C4-2B (cell line): ENCODE measurements at regions not wholly inside any gene's neighbourhood (a gene's known extent, or its start where the extent isn't known, plus 50 kb on each side); places are given as distances from the start of the nearest gene placed in this dataset.

Experiments
- ZFX ChIP-seq: fragments of 450-650 bp; IDR thresholded peaks from 2 replicates; pipeline ENCODE4 v1.6.1; 2017
- TF ChIP-seq, protein P1 (sequence below): fragments of 450-650 bp; conservative IDR thresholded peaks from 2 replicates; pipeline ENCODE4 v1.5.1; 2017; ENCODE audit warnings: mild to moderate bottlenecking

GRCh38 chr12:19896534-19896933 is 457.2 kb downstream of the AEBP2 start:
- TF ChIP-seq, protein P1, sequence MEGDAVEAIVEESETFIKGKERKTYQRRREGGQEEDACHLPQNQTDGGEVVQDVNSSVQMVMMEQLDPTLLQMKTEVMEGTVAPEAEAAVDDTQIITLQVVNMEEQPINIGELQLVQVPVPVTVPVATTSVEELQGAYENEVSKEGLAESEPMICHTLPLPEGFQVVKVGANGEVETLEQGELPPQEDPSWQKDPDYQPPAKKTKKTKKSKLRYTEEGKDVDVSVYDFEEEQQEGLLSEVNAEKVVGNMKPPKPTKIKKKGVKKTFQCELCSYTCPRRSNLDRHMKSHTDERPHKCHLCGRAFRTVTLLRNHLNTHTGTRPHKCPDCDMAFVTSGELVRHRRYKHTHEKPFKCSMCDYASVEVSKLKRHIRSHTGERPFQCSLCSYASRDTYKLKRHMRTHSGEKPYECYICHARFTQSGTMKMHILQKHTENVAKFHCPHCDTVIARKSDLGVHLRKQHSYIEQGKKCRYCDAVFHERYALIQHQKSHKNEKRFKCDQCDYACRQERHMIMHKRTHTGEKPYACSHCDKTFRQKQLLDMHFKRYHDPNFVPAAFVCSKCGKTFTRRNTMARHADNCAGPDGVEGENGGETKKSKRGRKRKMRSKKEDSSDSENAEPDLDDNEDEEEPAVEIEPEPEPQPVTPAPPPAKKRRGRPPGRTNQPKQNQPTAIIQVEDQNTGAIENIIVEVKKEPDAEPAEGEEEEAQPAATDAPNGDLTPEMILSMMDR: no peak
- TF ChIP-seq ZFX: no peak
